ENCODE measurements at regions not wholly inside any gene's neighbourhood (a gene's known extent, or its start where the extent isn't known, plus 50 kb on each side); places are given as distances from the start of the nearest gene placed in this dataset.

GRCh38 chr10:94206176-94206575 lies 156.6 kb downstream of the NOC3L start:
- Mint-ChIP-seq H3K36me3 (ENCODE audit: unreplicated experiment) (no peaks in the 10 kb centered on the region), H3K4me1 (ENCODE audit: low read depth, unreplicated experiment) (peaks cover 8% of the 10 kb centered on the region), H3K27ac (ENCODE audit: unreplicated experiment) (no peak overlapping the region), H3K4me3 (ENCODE audit: unreplicated experiment) (no peak overlapping the region), H3K9me3 (ENCODE audit: unreplicated experiment) (no peaks in the 10 kb centered on the region), H3K27me3 (ENCODE audit: unreplicated experiment) (no peaks in the 10 kb centered on the region)
- DNase-seq, result no peak
- no peak for TF ChIP-seq CTCF (IDR thresholded peaks at IDR 0.05; ENCODE audit: partially characterized antibody, unreplicated experiment)

GRCh38 chr10:94208315-94208714 lies 154.4 kb downstream of the NOC3L start:
- Mint-ChIP-seq H3K4me3 (ENCODE audit: unreplicated experiment) (no peak overlapping the region), H3K36me3 (ENCODE audit: unreplicated experiment) (no peaks in the 10 kb centered on the region), H3K9me3 (ENCODE audit: unreplicated experiment) (no peaks in the 10 kb centered on the region), H3K4me1 (ENCODE audit: low read depth, unreplicated experiment) (peaks cover 8% of the 10 kb centered on the region), H3K27ac (ENCODE audit: unreplicated experiment) (no peak overlapping the region), H3K27me3 (ENCODE audit: unreplicated experiment) (no peaks in the 10 kb centered on the region)
- TF ChIP-seq CTCF (IDR thresholded peaks at IDR 0.05; ENCODE audit: partially characterized antibody, unreplicated experiment), result no peak
- DNase-seq, result no peak

GRCh38 chr10:94210440-94211168 lies 152.1 kb downstream of the NOC3L start:
- Mint-ChIP-seq H3K4me1 (ENCODE audit: low read depth, unreplicated experiment) (peaks cover 8% of the 10 kb centered on the region), H3K4me3 (ENCODE audit: unreplicated experiment) (peak overlapping the region; percentile 6), H3K27me3 (ENCODE audit: unreplicated experiment) (no peaks in the 10 kb centered on the region), H3K9me3 (ENCODE audit: unreplicated experiment) (no peaks in the 10 kb centered on the region), H3K27ac (ENCODE audit: unreplicated experiment) (no peak overlapping the region), H3K36me3 (ENCODE audit: unreplicated experiment) (no peaks in the 10 kb centered on the region)
- no peak for TF ChIP-seq CTCF (IDR thresholded peaks at IDR 0.05; ENCODE audit: partially characterized antibody, unreplicated experiment)
- DNase-seq, result no peak

GRCh38 chr10:94211169-94211510 lies 151.6 kb downstream of the NOC3L start:
- H3K36me3 Mint-ChIP-seq (ENCODE audit: unreplicated experiment), result no peaks in the 10 kb centered on the region
- no peak for TF ChIP-seq CTCF (IDR thresholded peaks at IDR 0.05; ENCODE audit: partially characterized antibody, unreplicated experiment)
- no peaks in the 10 kb centered on the region for H3K9me3 Mint-ChIP-seq (ENCODE audit: unreplicated experiment)
- H3K27me3 Mint-ChIP-seq (ENCODE audit: unreplicated experiment), result no peaks in the 10 kb centered on the region
- H3K27ac Mint-ChIP-seq (ENCODE audit: unreplicated experiment), result no peak overlapping the region
- peaks cover 8% of the 10 kb centered on the region for H3K4me1 Mint-ChIP-seq (ENCODE audit: low read depth, unreplicated experiment)
- no peak overlapping the region for H3K4me3 Mint-ChIP-seq (ENCODE audit: unreplicated experiment)
- no peak for DNase-seq

GRCh38 chr10:94213001-94213530 lies 149.7 kb downstream of the NOC3L start:
- Mint-ChIP-seq H3K9me3 (ENCODE audit: unreplicated experiment) (no peaks in the 10 kb centered on the region), H3K4me1 (ENCODE audit: low read depth, unreplicated experiment) (peaks cover 8% of the 10 kb centered on the region), H3K27ac (ENCODE audit: unreplicated experiment) (no peak overlapping the region), H3K4me3 (ENCODE audit: unreplicated experiment) (no peak overlapping the region), H3K27me3 (ENCODE audit: unreplicated experiment) (no peaks in the 10 kb centered on the region), H3K36me3 (ENCODE audit: unreplicated experiment) (no peaks in the 10 kb centered on the region)
- DNase-seq, result no peak
- no peak for TF ChIP-seq CTCF (IDR thresholded peaks at IDR 0.05; ENCODE audit: partially characterized antibody, unreplicated experiment)

All from glutamatergic neuron (in vitro differentiated cells).